GM19463 (cell line): ENCODE measurements at regions not wholly inside any gene's neighbourhood (a gene's known extent, or its start where the extent isn't known, plus 50 kb on each side); places are given as distances from the start of the nearest gene placed in this dataset.
"Not testable (repeated sequence)": the region's sequence is repeated elsewhere in the genome, so short reads cannot be mapped to it uniquely, and the experiment has no call there.

ENCODE experiments used
- ATAC-seq: cut with Tn5 transposase; IDR thresholded peaks from one replicate; pipeline ENCODE4 v1.9.1; 2021; ENCODE audit warnings: mild to moderate bottlenecking, moderate library complexity; ENCODE audit not compliant: unreplicated experiment

GRCh38 chr4:81375745-81376144 lies 96.0 kb downstream of the RASGEF1B start:
- no peak for ATAC-seq

DNA sequence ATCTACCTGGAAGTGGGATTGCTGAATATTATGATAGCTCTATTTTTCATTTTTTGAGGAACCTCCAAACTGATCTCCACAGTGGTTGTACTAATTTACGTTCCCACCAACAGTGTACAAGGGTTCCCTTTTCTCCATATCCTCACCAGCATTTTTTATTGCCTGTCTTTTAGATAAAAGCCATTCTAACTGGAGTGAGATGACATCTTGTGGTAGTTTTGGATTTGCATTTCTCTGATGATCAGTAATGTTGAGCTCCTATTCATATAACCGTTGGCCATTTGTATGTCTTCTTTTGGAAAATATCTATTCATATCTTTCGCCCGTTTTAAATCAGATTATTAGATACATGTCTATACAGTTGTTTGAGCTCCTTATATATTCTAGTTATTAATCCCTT lies 101.8 kb downstream of the RASGEF1B start:
- no peak for ATAC-seq

GRCh38 chr4:81366779-81367178 lies 104.9 kb downstream of the RASGEF1B start:
- no peak for ATAC-seq

GRCh38 chr4:81360737-81361136 lies 111.0 kb downstream of the RASGEF1B start:
- no peak for ATAC-seq

DNA sequence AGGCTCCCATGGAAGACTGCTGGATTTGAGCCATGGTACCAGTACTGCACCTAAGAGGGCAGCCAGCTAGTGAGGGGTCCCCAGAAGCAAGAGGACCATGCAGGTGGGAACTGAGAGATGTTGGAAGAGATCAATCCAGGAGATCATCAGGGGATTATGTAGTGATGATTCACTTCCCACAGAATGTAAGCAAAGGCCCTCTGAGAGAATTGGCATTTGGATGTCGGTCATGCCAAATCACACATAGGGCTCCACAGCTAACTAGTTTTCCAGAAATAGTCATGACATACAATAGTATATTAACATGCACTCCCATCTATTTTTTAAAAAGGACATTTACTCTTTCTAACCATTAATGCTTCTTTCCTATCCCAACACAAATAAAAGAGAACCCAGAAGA lies 112.5 kb downstream of the RASGEF1B start:
- no peak for ATAC-seq

- no peak for ATAC-seq
These were observed 113.6 kb downstream of the RASGEF1B start for GRCh38 chr4:81358154-81358553.

- no peak for ATAC-seq
These were observed 115.1 kb downstream of the RASGEF1B start for GRCh38 chr4:81356621-81357020.

DNA sequence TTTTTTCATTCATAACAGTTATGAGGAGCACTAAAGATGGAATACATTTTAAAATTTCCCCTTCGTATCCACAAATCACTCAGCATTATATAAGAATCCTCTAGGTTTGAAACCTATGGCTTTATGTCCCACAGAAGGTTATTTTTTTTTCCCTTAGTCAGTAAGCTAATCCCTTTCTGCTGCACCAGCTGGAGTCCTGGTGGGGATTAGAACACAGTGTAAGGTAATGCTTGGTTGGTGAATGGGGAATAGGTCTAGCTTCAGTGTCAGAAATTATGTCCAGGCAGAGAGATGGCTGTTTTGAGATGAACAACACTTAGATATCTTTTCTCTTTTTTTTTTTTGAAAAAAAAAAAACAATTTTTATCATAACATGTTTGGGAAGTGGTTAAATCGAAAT lies 116.6 kb downstream of the RASGEF1B start:
- no peak for ATAC-seq

- no peak for ATAC-seq
These were observed 117.8 kb downstream of the RASGEF1B start for GRCh38 chr4:81353861-81354260.

DNA sequence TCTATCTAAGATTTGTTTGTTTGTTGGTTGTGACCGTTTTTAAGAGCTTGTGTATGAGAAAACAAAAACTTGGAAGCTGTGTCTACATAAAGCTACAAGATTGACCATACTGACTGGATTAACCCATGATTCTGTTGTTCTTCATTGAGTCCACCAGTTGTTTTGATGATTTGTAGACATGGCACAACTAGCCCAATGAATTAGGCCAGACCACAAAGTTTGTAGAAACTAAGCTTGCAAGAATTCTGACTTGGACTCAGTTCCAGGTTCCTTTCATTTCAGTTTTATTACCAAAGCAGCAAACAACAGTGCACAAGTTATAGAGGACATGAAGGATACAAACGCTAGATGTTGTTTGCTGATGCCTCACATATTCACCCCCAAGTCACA lies 119.3 kb downstream of the RASGEF1B start:
- ATAC-seq, result no peak

DNA sequence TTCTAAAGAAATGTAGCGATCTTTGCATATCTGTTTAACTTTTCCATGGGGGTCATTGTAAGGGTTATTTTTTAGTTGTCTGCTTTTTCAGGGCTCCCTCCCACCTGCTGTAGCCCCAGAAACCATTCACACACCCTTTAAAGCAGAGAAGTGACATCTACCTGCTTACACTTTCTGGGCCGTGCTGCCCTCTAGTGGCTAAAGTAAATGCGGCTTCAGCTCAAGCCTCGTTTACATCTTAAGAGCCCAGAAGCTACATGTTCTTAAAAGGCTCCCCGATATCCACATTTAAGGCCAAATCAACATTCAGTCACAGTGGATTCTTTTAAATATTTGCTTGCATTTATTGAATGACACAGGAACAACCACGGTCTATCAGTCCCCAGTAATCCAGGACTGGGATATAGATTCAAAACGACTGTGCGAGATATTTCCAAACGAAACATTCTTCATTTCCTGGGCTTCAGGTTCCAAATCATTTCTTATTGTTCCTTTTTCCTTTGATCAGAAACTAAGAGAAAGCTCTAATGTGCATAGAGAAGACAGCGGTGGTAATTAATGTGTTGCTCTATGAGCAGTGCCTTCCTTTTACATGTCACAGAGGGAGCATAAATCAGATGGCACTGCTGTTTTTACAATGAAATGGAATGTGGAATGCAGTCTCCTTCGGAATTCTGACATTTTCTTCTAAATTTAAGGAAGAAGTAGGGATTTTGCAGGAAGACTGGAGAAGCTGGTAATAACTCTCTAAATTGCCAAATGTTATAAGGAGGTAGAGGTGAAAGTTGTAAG lies 119.9 kb downstream of the RASGEF1B start:
- peak; percentile 93 for ATAC-seq

- no peak for ATAC-seq
These were observed 121.7 kb downstream of the RASGEF1B start for GRCh38 chr4:81350040-81350439.

GRCh38 chr4:81348778-81349094 lies 123.0 kb downstream of the RASGEF1B start:
- no peak for ATAC-seq

DNA sequence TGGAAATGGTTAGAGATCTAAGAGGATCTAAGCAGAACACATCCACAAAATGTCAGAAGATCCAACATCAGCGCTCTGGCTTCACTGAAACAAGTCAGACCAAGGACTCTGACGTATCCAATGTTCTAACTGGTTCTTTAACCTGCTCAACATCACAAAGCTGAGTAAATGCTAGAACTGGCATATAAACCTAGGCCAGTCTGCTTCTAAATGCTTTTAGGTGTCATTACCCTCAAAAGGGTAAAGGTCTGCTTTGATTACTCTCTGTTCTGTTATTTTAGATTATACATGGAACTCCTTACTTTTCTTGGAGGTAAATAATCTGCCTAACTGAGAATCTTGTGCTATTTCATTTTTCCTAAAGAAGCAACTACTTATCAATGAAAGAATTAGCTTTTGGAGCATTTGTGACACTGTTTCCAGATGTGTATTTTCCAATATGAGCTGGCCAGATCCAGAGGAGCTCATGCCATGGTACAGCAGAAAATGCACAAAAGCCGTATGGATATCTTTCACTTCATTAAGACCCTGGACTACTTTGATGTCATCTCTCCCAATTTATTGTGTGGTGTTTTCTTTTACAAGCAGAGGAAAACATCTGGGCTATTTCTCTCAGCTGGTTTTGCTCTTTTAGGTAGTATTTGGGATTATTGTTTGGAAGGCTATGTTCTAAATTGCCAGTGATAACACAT lies 123.5 kb downstream of the RASGEF1B start:
- no peak for ATAC-seq

DNA sequence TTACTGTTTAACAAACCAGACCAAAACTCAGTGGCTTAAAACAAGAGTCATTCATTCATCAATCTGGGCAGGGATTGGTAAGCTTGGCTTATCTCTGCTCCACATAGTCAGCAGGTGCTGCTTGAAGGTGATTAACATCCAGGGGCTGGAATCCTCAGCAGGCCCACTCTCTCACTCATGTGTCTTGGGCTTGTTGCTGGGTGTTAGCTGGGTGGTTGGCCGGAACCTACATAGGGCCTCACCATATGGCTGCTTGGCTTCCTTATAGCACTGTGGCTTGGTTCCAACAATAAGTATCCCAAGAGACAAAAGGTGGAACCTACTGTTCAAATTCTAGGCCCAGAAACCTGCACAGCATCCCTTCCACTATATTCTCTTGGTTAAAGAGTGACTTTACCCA lies 125.0 kb downstream of the RASGEF1B start:
- no peak for ATAC-seq

DNA sequence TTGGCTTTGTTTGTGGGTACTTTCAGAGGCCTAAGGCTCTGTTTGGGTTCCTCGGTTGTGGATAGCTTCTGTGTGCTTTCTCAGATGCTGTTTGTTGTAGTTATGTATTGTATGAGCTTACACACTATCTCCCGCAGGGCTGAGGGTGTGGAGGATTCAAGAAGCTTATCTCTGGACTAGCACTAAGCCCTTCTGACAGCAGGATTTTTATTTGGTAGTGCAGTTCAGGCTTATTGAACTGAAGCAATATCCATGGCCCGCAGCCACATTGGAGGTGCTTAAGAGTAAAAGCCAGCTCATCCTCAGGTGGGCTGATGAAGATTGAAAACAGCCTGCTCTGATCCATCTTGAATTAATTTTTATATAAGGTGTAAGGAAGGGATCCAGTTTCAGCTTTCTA lies 128.2 kb downstream of the RASGEF1B start:
- ATAC-seq, result no peak

DNA sequence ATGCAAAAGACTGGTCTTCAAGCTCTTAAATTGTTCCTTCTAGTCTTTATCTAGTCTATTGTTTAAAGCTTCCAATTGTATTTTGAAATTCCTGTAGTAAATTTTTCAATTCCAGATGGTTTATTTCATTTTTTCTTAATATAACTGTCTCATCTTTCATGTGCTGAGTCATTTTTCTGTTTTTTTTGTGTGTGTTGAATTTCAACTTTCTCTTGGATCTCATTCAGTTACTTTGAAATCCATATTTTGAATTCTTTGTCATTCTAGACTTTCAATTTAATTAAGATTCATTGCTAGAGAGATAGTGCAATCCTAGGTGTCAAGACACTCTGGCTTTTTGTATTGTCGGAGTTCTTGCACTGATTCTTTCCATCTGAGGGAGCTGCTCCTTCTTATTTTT lies 128.0 kb upstream of the PRKG2 start:
- no peak for ATAC-seq

DNA sequence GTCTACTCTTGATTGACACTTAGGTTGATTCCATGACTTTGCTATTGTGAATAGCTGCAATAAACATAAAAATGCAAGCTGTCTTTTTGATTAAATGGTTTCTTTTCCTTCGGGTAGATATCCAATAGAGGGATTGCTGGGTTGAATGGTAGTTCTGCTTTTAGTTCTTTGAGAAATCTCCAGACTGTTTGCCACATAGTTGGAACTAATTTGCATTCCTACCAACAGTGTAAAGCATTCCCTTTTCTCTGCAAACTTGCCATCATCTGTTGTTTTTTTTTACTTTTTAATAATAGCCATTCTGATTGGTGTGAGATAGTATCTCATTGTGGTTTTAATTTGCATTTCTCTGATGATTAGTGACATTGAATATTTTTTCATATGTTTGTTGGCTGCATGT lies 122.2 kb upstream of the PRKG2 start:
- ATAC-seq, result no peak

DNA sequence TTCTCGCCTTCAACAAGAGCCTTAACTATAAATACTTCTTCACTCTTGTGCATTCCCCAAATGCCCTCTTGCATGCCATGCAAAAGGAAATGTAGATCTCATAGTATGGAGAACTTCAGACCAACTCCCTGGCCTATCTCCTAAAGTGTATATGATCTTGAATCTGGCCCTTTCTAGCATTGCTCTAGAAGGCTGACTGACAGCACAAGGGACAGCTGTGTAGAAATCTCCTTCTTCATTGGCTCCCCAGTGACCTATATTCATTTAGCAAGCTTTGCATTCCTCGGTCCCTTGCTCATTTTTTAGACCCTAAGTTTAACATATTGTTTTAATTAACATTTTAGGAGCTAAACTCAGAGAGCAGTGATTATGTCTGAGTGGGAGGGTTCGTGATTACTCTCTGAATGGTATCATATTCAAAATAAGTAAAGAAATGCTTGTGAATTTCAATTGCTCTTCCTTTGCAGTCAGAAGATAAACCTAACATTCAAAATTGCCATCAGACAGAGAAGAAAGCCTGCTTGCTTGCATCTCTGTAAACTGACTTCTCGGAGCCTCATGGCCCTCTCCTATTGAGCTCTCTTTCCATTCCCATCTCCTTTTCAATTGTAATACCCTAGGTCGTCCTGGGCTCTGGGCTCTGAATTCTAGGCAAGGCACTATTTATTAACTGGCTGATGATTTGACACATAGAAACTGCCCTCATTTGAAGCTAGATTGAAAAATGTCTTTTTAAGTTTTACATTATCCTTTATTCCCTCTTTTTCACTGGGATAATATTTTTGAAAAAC lies 120.3 kb upstream of the PRKG2 start:
- no peak for ATAC-seq

- no peak for ATAC-seq
These were observed 115.0 kb upstream of the PRKG2 start for GRCh38 chr4:81330018-81330417.

- ATAC-seq, result no peak
These were observed 111.6 kb upstream of the PRKG2 start for GRCh38 chr4:81326581-81326980.

DNA sequence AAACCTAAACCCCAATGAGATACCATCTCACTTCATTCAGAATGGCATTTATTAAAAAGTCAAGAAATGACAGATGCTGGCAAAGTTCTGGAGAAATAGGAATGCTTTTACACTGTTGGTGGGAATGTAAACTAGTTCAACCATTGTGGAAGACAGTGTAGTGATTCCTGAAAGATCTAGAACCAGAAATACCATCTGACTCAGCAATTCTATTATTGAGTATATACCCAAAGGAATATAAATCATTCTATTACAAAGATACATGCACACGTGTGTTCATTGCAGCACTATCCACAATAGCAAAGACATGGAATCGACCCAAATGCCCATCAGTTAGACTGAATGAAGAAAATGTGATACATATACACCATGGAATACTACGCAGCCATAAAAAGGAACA lies 109.6 kb upstream of the PRKG2 start:
- ATAC-seq, result not testable (repeated sequence)
